ENCODE measurements at regions not wholly inside any gene's neighbourhood (a gene's known extent, or its start where the extent isn't known, plus 50 kb on each side); places are given as distances from the start of the nearest gene placed in this dataset.

- H4K20me1 ChIP-seq (ENCODE audit: low read depth, low read length) = no peaks in the 10 kb centered on the region
- no peak for TF ChIP-seq EZH2phosphoT487 (conservative IDR thresholded peaks at IDR 0.05; ENCODE audit: low read length)
- TF ChIP-seq CTCF (IDR thresholded peaks at IDR 0.05; ENCODE audit: insufficient read depth, low read length, poor library complexity, severe bottlenecking) = no peak
- H3K4me2 ChIP-seq (ENCODE audit: low read depth, low read length, poor library complexity, severe bottlenecking) = no peak overlapping the region
- no peaks in the 10 kb centered on the region for H3K36me3 ChIP-seq (ENCODE audit: low read length)
- H3K9ac ChIP-seq (ENCODE audit: low read length) = no peak overlapping the region
- no peak overlapping the region for H3K27ac ChIP-seq (ENCODE audit: low read depth, low read length)
- H3K9me2 ChIP-seq (replicated peaks; ENCODE audit: insufficient read depth, low read length) = no peaks in the 10 kb centered on the region
- H2AFZ ChIP-seq (ENCODE audit: low read depth, low read length, severe bottlenecking) = no peak overlapping the region
- no peaks in the 10 kb centered on the region for H3F3A ChIP-seq (ENCODE audit: insufficient read depth)
- no peak overlapping the region for H3K4me3 ChIP-seq (ENCODE audit: insufficient read depth, low read length, poor library complexity, severe bottlenecking)
- no peaks in the 10 kb centered on the region for H3K27me3 ChIP-seq (ENCODE audit: low read length)
- no peaks in the 10 kb centered on the region for H3K79me2 ChIP-seq (ENCODE audit: insufficient read depth, low read length)
- H3K9me3 ChIP-seq (ENCODE audit: insufficient read depth, low read length) = no peaks in the 10 kb centered on the region
Observed at GRCh38 chr18:22469926-22470247, 52.2 kb upstream of the CTAGE1 start.

- H3K27me3 ChIP-seq (ENCODE audit: low read length) = no peaks in the 10 kb centered on the region
- H3K79me2 ChIP-seq (ENCODE audit: insufficient read depth, low read length) = no peaks in the 10 kb centered on the region
- H3K4me3 ChIP-seq (ENCODE audit: insufficient read depth, low read length, poor library complexity, severe bottlenecking) = no peak overlapping the region
- no peaks in the 10 kb centered on the region for H4K20me1 ChIP-seq (ENCODE audit: low read depth, low read length)
- no peaks in the 10 kb centered on the region for H3K36me3 ChIP-seq (ENCODE audit: low read length)
- H3F3A ChIP-seq (ENCODE audit: insufficient read depth) = no peaks in the 10 kb centered on the region
- H3K27ac ChIP-seq (ENCODE audit: low read depth, low read length) = no peak overlapping the region
- no peak overlapping the region for H3K4me2 ChIP-seq (ENCODE audit: low read depth, low read length, poor library complexity, severe bottlenecking)
- no peaks in the 10 kb centered on the region for H3K9me2 ChIP-seq (replicated peaks; ENCODE audit: insufficient read depth, low read length)
- H3K9me3 ChIP-seq (ENCODE audit: insufficient read depth, low read length) = no peaks in the 10 kb centered on the region
- no peak overlapping the region for H2AFZ ChIP-seq (ENCODE audit: low read depth, low read length, severe bottlenecking)
- TF ChIP-seq EZH2phosphoT487 (conservative IDR thresholded peaks at IDR 0.05; ENCODE audit: low read length) (no peak), CTCF (IDR thresholded peaks at IDR 0.05; ENCODE audit: insufficient read depth, low read length, poor library complexity, severe bottlenecking) (no peak)
- no peak overlapping the region for H3K9ac ChIP-seq (ENCODE audit: low read length)
Observed at GRCh38 chr18:22470248-22471235, 52.8 kb upstream of the CTAGE1 start.

GRCh38 chr18:22471546-22472131, 53.9 kb upstream of the CTAGE1 start:
- Histone ChIP-seq H2AFZ (ENCODE audit: low read depth, low read length, severe bottlenecking) (no peak overlapping the region), H3K4me2 (ENCODE audit: low read depth, low read length, poor library complexity, severe bottlenecking) (no peak overlapping the region), H3K27me3 (ENCODE audit: low read length) (no peaks in the 10 kb centered on the region)

More at GRCh38 chr18:22471546-22472131, 53.9 kb upstream of the CTAGE1 start:
- no peaks in the 10 kb centered on the region for H4K20me1 ChIP-seq (ENCODE audit: low read depth, low read length)
- H3K9ac ChIP-seq (ENCODE audit: low read length) = no peak overlapping the region
- no peak overlapping the region for H3K4me3 ChIP-seq (ENCODE audit: insufficient read depth, low read length, poor library complexity, severe bottlenecking)
- no peaks in the 10 kb centered on the region for H3K36me3 ChIP-seq (ENCODE audit: low read length)
- no peaks in the 10 kb centered on the region for H3K79me2 ChIP-seq (ENCODE audit: insufficient read depth, low read length)
- no peaks in the 10 kb centered on the region for H3K9me2 ChIP-seq (replicated peaks; ENCODE audit: insufficient read depth, low read length)
- H3K9me3 ChIP-seq (ENCODE audit: insufficient read depth, low read length) = no peaks in the 10 kb centered on the region
- no peaks in the 10 kb centered on the region for H3F3A ChIP-seq (ENCODE audit: insufficient read depth)
- TF ChIP-seq CTCF (IDR thresholded peaks at IDR 0.05; ENCODE audit: insufficient read depth, low read length, poor library complexity, severe bottlenecking) (no peak), EZH2phosphoT487 (conservative IDR thresholded peaks at IDR 0.05; ENCODE audit: low read length) (no peak)
- no peak overlapping the region for H3K27ac ChIP-seq (ENCODE audit: low read depth, low read length)
